ENCODE measurements at regions not wholly inside any gene's neighbourhood (a gene's known extent, or its start where the extent isn't known, plus 50 kb on each side); places are given as distances from the start of the nearest gene placed in this dataset.

DNA sequence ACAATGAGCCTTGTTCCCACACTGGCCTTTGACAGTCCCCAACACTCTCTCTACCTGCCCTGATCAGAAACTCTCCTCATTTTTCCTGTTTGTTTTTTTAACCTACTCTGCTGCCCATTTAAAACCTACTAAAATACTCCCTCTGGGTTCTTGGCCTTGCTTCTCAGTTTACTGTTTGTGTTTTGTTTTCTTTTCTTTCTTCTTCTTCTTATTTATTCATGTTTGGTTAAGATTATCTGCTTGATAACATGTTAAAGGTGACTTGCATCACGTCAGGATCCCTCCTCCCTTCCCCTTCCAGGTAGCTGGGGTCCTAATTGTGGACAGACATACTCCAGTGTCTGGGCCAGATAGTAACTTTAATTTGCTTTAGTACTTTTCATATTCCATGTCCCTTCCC, 95.0 kb upstream of the KCNA4 start:
- no peak for TF ChIP-seq POLR2A (IDR thresholded peaks at IDR 0.05)
- TF ChIP-seq CTCF (IDR thresholded peaks at IDR 0.05), result no peak

All from body of pancreas (tissue), 4 donors.